Upper lobe of left lung (tissue), 4 donors: ENCODE measurements at regions not wholly inside any gene's neighbourhood (a gene's known extent, or its start where the extent isn't known, plus 50 kb on each side); places are given as distances from the start of the nearest gene placed in this dataset.

Experiments
- CTCF ChIP-seq, 6 experiments: fragments of 450-650 bp in 4 of 6; fragments of 200-600 bp in 2 of 6; sonication (generic) in 2 of 6; IDR thresholded peaks; one replicate each; pipeline ENCODE4 v1.5.1; 2016 to 2019; ENCODE audit warnings: antibody characterized with exemption in 6 of 6
- POLR2AphosphoS5 ChIP-seq, 2 donors: sonication (generic); formaldehyde crosslinking; IDR thresholded peaks; one replicate each; pipeline ENCODE4 v1.5.1; 2017; ENCODE audit warnings: antibody characterized with exemption in 2 of 2

GRCh38 chr21:31559368-31560119, 99.9 kb upstream of the SOD1 start:
- no peak for TF ChIP-seq CTCF (IDR thresholded peaks at IDR 0.05)
- TF ChIP-seq POLR2AphosphoS5 (IDR thresholded peaks at IDR 0.05): no peak
